Smooth muscle cell (in vitro differentiated cells): ENCODE measurements at regions not wholly inside any gene's neighbourhood (a gene's known extent, or its start where the extent isn't known, plus 50 kb on each side); places are given as distances from the start of the nearest gene placed in this dataset.

ENCODE experiments used
- DNase-seq: peaks from one replicate; lab custom pipeline; 2025; ENCODE audit not compliant: unreplicated experiment; lab: John Stamatoyannopoulos, UW
- H2AFZ ChIP-seq: fragments of 200-600 bp; sonication (generic); 2 replicates; pipeline ENCODE4 v1.6.0; 2016; ENCODE audit warnings: antibody characterized with exemption, low read depth, mild to moderate bottlenecking
- H3F3A ChIP-seq: fragments of 200-600 bp; sonication (generic); 2 replicates; pipeline ENCODE4 v1.6.0; 2017; ENCODE audit warnings: antibody characterized with exemption, low read depth
- H3K27ac ChIP-seq: fragments of 200-600 bp; sonication (generic); 2 replicates; pipeline ENCODE4 v1.5.1; 2016; ENCODE audit warnings: low read depth, mild to moderate bottlenecking
- H3K27me3 ChIP-seq: fragments of 200-600 bp; sonication (generic); 2 replicates; pipeline ENCODE4 v1.6.1; 2016; ENCODE audit warnings: low read depth, mild to moderate bottlenecking
- H3K36me3 ChIP-seq: fragments of 200-600 bp; sonication (generic); 2 replicates; pipeline ENCODE4 v1.5.1; 2016; ENCODE audit warnings: low read depth
- H3K4me1 ChIP-seq: fragments of 200-600 bp; sonication (generic); 2 replicates; pipeline ENCODE4 v1.5.1; 2016; ENCODE audit warnings: low read depth
- H3K4me2 ChIP-seq: fragments of 200-600 bp; sonication (generic); 2 replicates; pipeline ENCODE4 v1.6.0; 2016; ENCODE audit warnings: mild to moderate bottlenecking
- H3K4me3 ChIP-seq: fragments of 200-600 bp; sonication (generic); 2 replicates; pipeline ENCODE4 v1.5.1; 2016; ENCODE audit warnings: mild to moderate bottlenecking
- H3K79me2 ChIP-seq: fragments of 200-600 bp; sonication (generic); 2 replicates; pipeline ENCODE4 v1.6.0; 2016; ENCODE audit warnings: low read depth, mild to moderate bottlenecking
- H3K9ac ChIP-seq: fragments of 200-600 bp; sonication (generic); 2 replicates; pipeline ENCODE4 v1.6.0; 2016; ENCODE audit warnings: low read depth
- H3K9me3 ChIP-seq: fragments of 200-600 bp; sonication (generic); replicated peaks from 2 replicates; pipeline ENCODE4 v1.5.1; 2016; ENCODE audit warnings: low read depth
- H4K20me1 ChIP-seq: fragments of 200-600 bp; sonication (generic); 2 replicates; pipeline ENCODE4 v1.6.0; 2016; ENCODE audit warnings: low read depth
- CTCF ChIP-seq: fragments of 200-600 bp; sonication (generic); IDR thresholded peaks from 2 replicates; pipeline ENCODE4 v1.5.1; 2017; ENCODE audit warnings: borderline replicate concordance, mild to moderate bottlenecking, antibody characterized with exemption; ENCODE audit not compliant: insufficient read depth, poor library complexity, severe bottlenecking
- WGBS: methylation state at CpG from one replicate; pipeline ENCODE4 v1.1.7; 2016; ENCODE audit warnings: low lambda C conversion rate; 5-methylcytosine and 5-hydroxymethylcytosine counted together

- Histone ChIP-seq H3K4me3 (no peak overlapping the region), H3K9ac (no peak overlapping the region), H3K4me1 (no peaks in the 10 kb centered on the region), H3K79me2 (no peaks in the 10 kb centered on the region), H3K36me3 (no peaks in the 10 kb centered on the region), H3K4me2 (no peak overlapping the region), H3K9me3 (no peaks in the 10 kb centered on the region), H3K27ac (no peak overlapping the region), H4K20me1 (no peaks in the 10 kb centered on the region), H3F3A (no peaks in the 10 kb centered on the region), H3K27me3 (peaks cover 11% of the 10 kb centered on the region), H2AFZ (no peak overlapping the region)
- no peak for TF ChIP-seq CTCF
- no peak for DNase-seq
- 89% methylated on average over 5 of the region's 5 CpGs for WGBS
These were observed 199.2 kb downstream of the SMAD2 start for GRCh38 chr18:47731276-47731675.

- Histone ChIP-seq H3K4me3 (no peak overlapping the region), H3K4me2 (no peak overlapping the region), H3K27ac (no peak overlapping the region), H4K20me1 (no peaks in the 10 kb centered on the region), H2AFZ (no peak overlapping the region), H3K4me1 (no peaks in the 10 kb centered on the region), H3F3A (no peaks in the 10 kb centered on the region), H3K9me3 (no peaks in the 10 kb centered on the region), H3K79me2 (no peaks in the 10 kb centered on the region), H3K27me3 (peaks cover 8% of the 10 kb centered on the region), H3K9ac (no peak overlapping the region), H3K36me3 (no peaks in the 10 kb centered on the region)
- TF ChIP-seq CTCF: no peak
- no peak for DNase-seq
- 53% methylated on average over 5 of the region's 5 CpGs for WGBS
These were observed 199.7 kb downstream of the SMAD2 start for GRCh38 chr18:47730795-47731194.

- Histone ChIP-seq H2AFZ (no peak overlapping the region), H3K27me3 (no peaks in the 10 kb centered on the region), H3K4me3 (no peak overlapping the region), H3K4me2 (no peak overlapping the region), H3K9ac (no peak overlapping the region), H3K79me2 (no peaks in the 10 kb centered on the region), H3K27ac (no peak overlapping the region), H3K36me3 (no peaks in the 10 kb centered on the region), H4K20me1 (no peaks in the 10 kb centered on the region), H3K4me1 (no peaks in the 10 kb centered on the region), H3K9me3 (no peaks in the 10 kb centered on the region), H3F3A (no peaks in the 10 kb centered on the region)
- DNase-seq: no peak
- no peak for TF ChIP-seq CTCF
- 95% methylated on average over 6 of the region's 6 CpGs for WGBS
These were observed 201.1 kb downstream of the SMAD2 start for GRCh38 chr18:47729356-47729755.

- no peak overlapping the region for H3K4me3 ChIP-seq
- no peak overlapping the region for H3K9ac ChIP-seq
- no peak overlapping the region for H2AFZ ChIP-seq
- no peak for DNase-seq
- H3K79me2 ChIP-seq: no peaks in the 10 kb centered on the region
- H3K9me3 ChIP-seq: no peaks in the 10 kb centered on the region
- H3K27me3 ChIP-seq: no peaks in the 10 kb centered on the region
- no peaks in the 10 kb centered on the region for H3K36me3 ChIP-seq
- no peaks in the 10 kb centered on the region for H3F3A ChIP-seq
- no peaks in the 10 kb centered on the region for H4K20me1 ChIP-seq
- no peak for TF ChIP-seq CTCF
- H3K4me1 ChIP-seq: no peaks in the 10 kb centered on the region
- H3K27ac ChIP-seq: no peak overlapping the region
- WGBS: 98% methylated on average over 2 of the region's 2 CpGs
- H3K4me2 ChIP-seq: no peak overlapping the region
These were observed 201.5 kb downstream of the SMAD2 start for GRCh38 chr18:47728921-47729320.
